SK-N-SH treated with all-trans-retinoic acid at 6 μM for 48 hours (cell line): ENCODE measurements at regions not wholly inside any gene's neighbourhood (a gene's known extent, or its start where the extent isn't known, plus 50 kb on each side); places are given as distances from the start of the nearest gene placed in this dataset.

ENCODE experiments used
- BACH2 ChIP-seq: fragments of 250-450 bp; sonication (Bioruptor Pico); IDR thresholded peaks from 2 replicates; pipeline ENCODE4 v1.9.0; 2021; ENCODE audit warnings: mild to moderate bottlenecking, borderline replicate concordance
- CREB5 ChIP-seq: fragments of 250-450 bp; sonication (Bioruptor Pico); IDR thresholded peaks from 2 replicates; pipeline ENCODE4 v1.5.1; 2020; ENCODE audit warnings: low read depth, mild to moderate bottlenecking, moderate library complexity
- RARB ChIP-seq: fragments of 250-450 bp; sonication (Bioruptor Pico); IDR thresholded peaks from 2 replicates; pipeline ENCODE4 v1.8.0; 2021; ENCODE audit warnings: mild to moderate bottlenecking, moderate library complexity
- SNAI2 ChIP-seq: fragments of 250-450 bp; sonication (Bioruptor Pico); IDR thresholded peaks from 2 replicates; pipeline ENCODE4 v1.5.0; 2020; ENCODE audit warnings: mild to moderate bottlenecking, moderate library complexity
- ZC3H10 ChIP-seq: fragments of 250-450 bp; sonication (Bioruptor Pico); IDR thresholded peaks from 2 replicates; pipeline ENCODE4 v1.5.1; 2021; ENCODE audit warnings: mild to moderate bottlenecking, moderate library complexity
- ZFP3 ChIP-seq: fragments of 250-450 bp; sonication (Bioruptor Pico); IDR thresholded peaks from 2 replicates; pipeline ENCODE4 v1.5.0; 2020; ENCODE audit warnings: mild to moderate bottlenecking, moderate library complexity
- ZNF8 ChIP-seq: fragments of 450-650 bp; formaldehyde crosslinking; IDR thresholded peaks from 2 replicates; pipeline ENCODE4 v1.5.0; 2020; ENCODE audit warnings: mild to moderate bottlenecking, moderate library complexity

GRCh38 chr10:29926693-29927048, 132.7 kb downstream of the JCAD start:
- TF ChIP-seq ZNF8 (CRISPR knock-in tag), result no peak
- no peak for TF ChIP-seq BACH2 (CRISPR knock-in tag)
- TF ChIP-seq SNAI2 (CRISPR knock-in tag), result no peak
- TF ChIP-seq RARB (CRISPR knock-in tag), result no peak
- no peak for TF ChIP-seq ZFP3
- no peak for TF ChIP-seq ZC3H10 (CRISPR knock-in tag)
- no peak for TF ChIP-seq CREB5
